ENCODE measurements at regions not wholly inside any gene's neighbourhood (a gene's known extent, or its start where the extent isn't known, plus 50 kb on each side); places are given as distances from the start of the nearest gene placed in this dataset.
"Not testable (repeated sequence)": the region's sequence is repeated elsewhere in the genome, so short reads cannot be mapped to it uniquely, and the experiment has no call there.

- no peak for DNase-seq
Measured at GRCh38 chr4:84218031-84218430, 281.1 kb downstream of the NKX6-1 start.

- DNase-seq: no peak
Measured at GRCh38 chr4:84215217-84215616, 283.9 kb downstream of the NKX6-1 start.

- DNase-seq: not testable (repeated sequence)
Measured at GRCh38 chr4:84206226-84206625, 292.9 kb downstream of the NKX6-1 start.

GRCh38 chr4:84189144-84189543 lies 309.9 kb downstream of the NKX6-1 start:
- DNase-seq: no peak

- no peak for DNase-seq
Measured at GRCh38 chr4:84179409-84179808, 319.7 kb downstream of the NKX6-1 start.

GRCh38 chr4:84177831-84178542 lies 321.1 kb downstream of the NKX6-1 start:
- DNase-seq: no peak

GRCh38 chr4:84176016-84176415 lies 323.1 kb downstream of the NKX6-1 start:
- no peak for DNase-seq

- no peak for DNase-seq
Measured at GRCh38 chr4:84171871-84172270, 327.2 kb downstream of the NKX6-1 start.

GRCh38 chr4:84167564-84167963 lies 331.5 kb downstream of the NKX6-1 start:
- no peak for DNase-seq

GRCh38 chr4:84167093-84167492 lies 332.0 kb downstream of the NKX6-1 start:
- DNase-seq: no peak

- no peak for DNase-seq
Measured at GRCh38 chr4:84166486-84166885, 332.6 kb downstream of the NKX6-1 start.

GRCh38 chr4:84164201-84164600 lies 334.9 kb downstream of the NKX6-1 start:
- DNase-seq: no peak

- peak; percentile 5 for DNase-seq
Measured at GRCh38 chr4:84159762-84160161, 339.3 kb downstream of the NKX6-1 start.

GRCh38 chr4:84158670-84159069 lies 340.4 kb downstream of the NKX6-1 start:
- no peak for DNase-seq

- no peak for DNase-seq
Measured at GRCh38 chr4:84151574-84151973, 347.5 kb downstream of the NKX6-1 start.

- DNase-seq: no peak
Measured at GRCh38 chr4:84150177-84150576, 348.9 kb downstream of the NKX6-1 start.

GRCh38 chr4:84147831-84148230 lies 351.3 kb downstream of the NKX6-1 start:
- no peak for DNase-seq

- DNase-seq: no peak
Measured at GRCh38 chr4:84146300-84146959, 352.7 kb downstream of the NKX6-1 start.

GRCh38 chr4:84145176-84145575 lies 353.9 kb downstream of the NKX6-1 start:
- no peak for DNase-seq

- not testable (repeated sequence) for DNase-seq
Measured at GRCh38 chr4:84126911-84127310, 372.2 kb downstream of the NKX6-1 start.

GRCh38 chr4:84126061-84126787 lies 372.9 kb downstream of the NKX6-1 start:
- DNase-seq: no peak

GRCh38 chr4:84110040-84110439 lies 389.1 kb downstream of the NKX6-1 start:
- DNase-seq: no peak

- not testable (repeated sequence) for DNase-seq
Measured at GRCh38 chr4:84101653-84102625, 397.2 kb downstream of the NKX6-1 start.

Data from fibroblast of upper back skin (primary cell).